ENCODE measurements at regions not wholly inside any gene's neighbourhood (a gene's known extent, or its start where the extent isn't known, plus 50 kb on each side); places are given as distances from the start of the nearest gene placed in this dataset.

DNA sequence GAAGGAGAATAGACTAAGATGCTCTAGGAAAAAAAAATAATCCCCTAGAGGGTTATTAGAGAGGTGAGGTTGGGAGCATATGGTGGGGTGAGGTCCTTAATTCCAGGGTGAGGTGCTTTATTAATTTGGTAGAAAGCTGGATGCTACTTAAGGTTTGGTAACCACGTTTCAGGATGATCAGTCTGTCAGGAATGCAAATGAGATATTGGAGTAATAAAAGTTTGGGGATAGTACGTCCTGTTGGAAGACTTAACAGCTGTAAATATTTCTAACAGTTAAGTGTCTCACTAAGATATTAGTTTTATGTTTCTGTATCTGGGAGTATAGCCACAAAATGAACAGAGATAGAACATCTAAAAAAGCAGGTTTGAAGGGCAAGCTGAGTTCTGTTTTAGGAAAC, 578.9 kb downstream of the CETN3 start:
- TF ChIP-seq, protein P1, sequence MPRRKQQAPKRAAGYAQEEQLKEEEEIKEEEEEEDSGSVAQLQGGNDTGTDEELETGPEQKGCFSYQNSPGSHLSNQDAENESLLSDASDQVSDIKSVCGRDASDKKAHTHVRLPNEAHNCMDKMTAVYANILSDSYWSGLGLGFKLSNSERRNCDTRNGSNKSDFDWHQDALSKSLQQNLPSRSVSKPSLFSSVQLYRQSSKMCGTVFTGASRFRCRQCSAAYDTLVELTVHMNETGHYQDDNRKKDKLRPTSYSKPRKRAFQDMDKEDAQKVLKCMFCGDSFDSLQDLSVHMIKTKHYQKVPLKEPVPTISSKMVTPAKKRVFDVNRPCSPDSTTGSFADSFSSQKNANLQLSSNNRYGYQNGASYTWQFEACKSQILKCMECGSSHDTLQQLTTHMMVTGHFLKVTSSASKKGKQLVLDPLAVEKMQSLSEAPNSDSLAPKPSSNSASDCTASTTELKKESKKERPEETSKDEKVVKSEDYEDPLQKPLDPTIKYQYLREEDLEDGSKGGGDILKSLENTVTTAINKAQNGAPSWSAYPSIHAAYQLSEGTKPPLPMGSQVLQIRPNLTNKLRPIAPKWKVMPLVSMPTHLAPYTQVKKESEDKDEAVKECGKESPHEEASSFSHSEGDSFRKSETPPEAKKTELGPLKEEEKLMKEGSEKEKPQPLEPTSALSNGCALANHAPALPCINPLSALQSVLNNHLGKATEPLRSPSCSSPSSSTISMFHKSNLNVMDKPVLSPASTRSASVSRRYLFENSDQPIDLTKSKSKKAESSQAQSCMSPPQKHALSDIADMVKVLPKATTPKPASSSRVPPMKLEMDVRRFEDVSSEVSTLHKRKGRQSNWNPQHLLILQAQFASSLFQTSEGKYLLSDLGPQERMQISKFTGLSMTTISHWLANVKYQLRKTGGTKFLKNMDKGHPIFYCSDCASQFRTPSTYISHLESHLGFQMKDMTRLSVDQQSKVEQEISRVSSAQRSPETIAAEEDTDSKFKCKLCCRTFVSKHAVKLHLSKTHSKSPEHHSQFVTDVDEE (CRISPR knock-in tag; IDR thresholded peaks at IDR 0.05), result no peak
- TF ChIP-seq, protein P2, sequence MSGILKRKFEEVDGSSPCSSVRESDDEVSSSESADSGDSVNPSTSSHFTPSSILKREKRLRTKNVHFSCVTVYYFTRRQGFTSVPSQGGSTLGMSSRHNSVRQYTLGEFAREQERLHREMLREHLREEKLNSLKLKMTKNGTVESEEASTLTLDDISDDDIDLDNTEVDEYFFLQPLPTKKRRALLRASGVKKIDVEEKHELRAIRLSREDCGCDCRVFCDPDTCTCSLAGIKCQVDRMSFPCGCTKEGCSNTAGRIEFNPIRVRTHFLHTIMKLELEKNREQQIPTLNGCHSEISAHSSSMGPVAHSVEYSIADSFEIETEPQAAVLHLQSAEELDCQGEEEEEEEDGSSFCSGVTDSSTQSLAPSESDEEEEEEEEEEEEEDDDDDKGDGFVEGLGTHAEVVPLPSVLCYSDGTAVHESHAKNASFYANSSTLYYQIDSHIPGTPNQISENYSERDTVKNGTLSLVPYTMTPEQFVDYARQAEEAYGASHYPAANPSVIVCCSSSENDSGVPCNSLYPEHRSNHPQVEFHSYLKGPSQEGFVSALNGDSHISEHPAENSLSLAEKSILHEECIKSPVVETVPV (CRISPR knock-in tag; IDR thresholded peaks at IDR 0.05), result no peak
- TF ChIP-seq, protein P3, sequence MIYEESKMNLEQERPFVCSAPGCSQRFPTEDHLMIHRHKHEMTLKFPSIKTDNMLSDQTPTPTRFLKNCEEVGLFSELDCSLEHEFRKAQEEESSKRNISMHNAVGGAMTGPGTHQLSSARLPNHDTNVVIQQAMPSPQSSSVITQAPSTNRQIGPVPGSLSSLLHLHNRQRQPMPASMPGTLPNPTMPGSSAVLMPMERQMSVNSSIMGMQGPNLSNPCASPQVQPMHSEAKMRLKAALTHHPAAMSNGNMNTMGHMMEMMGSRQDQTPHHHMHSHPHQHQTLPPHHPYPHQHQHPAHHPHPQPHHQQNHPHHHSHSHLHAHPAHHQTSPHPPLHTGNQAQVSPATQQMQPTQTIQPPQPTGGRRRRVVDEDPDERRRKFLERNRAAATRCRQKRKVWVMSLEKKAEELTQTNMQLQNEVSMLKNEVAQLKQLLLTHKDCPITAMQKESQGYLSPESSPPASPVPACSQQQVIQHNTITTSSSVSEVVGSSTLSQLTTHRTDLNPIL (CRISPR knock-in tag; IDR thresholded peaks at IDR 0.05; ENCODE audit: low read depth), result no peak
- TF ChIP-seq TCF4 (CRISPR knock-in tag; IDR thresholded peaks at IDR 0.05; ENCODE audit: borderline replicate concordance), result no peak
- no peak for TF ChIP-seq TOX (CRISPR knock-in tag; IDR thresholded peaks at IDR 0.05; ENCODE audit: borderline replicate concordance)
- TF ChIP-seq ARNTL (CRISPR knock-in tag; IDR thresholded peaks at IDR 0.05; ENCODE audit: borderline replicate concordance, low read depth), result no peak
